GM18498 (cell line): ENCODE measurements at regions not wholly inside any gene's neighbourhood (a gene's known extent, or its start where the extent isn't known, plus 50 kb on each side); places are given as distances from the start of the nearest gene placed in this dataset.
"Not testable (repeated sequence)": the region's sequence is repeated elsewhere in the genome, so short reads cannot be mapped to it uniquely, and the experiment has no call there.

Experiments
- ATAC-seq: cut with Tn5 transposase; IDR thresholded peaks from one replicate; pipeline ENCODE4 v1.9.1; 2021; ENCODE audit warnings: mild to moderate bottlenecking, moderate library complexity; ENCODE audit not compliant: unreplicated experiment

DNA sequence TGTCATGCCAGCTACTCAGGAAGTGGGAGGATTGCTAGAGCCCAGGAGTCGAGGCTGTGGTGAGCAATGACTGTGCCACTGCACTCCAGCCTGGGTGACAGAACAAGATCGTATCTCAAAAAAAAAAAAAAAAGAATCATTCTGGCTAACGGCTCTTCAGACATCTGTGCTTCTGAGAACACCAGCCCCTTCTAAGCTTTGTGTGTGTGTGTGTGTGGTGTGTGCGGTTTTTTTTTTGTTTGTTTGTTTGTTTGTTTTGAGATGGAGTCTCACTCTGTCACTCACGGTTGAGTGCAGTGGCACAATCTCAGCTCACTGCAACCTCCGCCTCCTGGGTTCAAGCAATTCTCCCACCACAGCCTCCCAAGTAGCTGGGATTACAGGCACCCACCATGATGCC is 79.4 kb upstream of the DRD5 start:
- ATAC-seq, result not testable (repeated sequence)

GRCh38 chr4:9702696-9703095 is 78.7 kb upstream of the DRD5 start:
- not testable (repeated sequence) for ATAC-seq

DNA sequence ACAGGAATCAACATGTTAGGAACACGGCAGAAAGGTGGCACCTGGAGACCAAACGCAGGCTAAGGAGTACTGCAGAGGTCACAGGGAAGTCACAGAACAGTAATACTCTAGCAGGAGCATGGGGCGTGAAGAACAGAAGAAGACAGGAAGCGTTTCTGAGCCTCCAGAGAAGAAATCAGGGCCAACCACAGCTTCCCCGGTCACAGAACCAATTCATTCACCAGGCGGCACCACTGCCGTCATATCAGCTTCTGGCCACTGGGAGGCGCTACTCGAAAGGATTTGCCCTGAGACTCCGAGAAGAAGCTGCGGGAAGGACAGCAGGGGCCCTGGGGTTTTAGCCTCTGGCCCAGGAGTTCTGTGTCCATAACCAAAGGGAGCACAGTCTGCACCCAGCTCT is 78.0 kb upstream of the DRD5 start:
- ATAC-seq, result no peak

DNA sequence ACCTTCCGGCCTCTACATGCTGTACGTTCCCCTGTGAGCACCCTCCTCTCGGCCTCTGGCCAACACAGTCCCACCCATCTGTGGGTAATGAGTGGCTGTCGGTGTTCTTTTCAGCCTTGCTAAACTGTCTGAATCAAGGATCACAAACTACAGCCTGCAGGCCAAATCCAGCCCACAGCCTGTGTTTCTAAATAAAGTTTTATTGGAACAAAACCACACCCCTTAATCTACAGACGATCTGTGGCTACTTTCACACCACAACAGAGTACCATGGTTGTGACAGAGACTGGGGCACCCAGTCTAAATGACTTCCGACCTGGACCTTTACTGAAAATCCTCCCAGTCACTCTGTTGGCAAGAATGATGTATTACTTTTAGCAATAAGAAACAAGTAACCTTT is 77.3 kb upstream of the DRD5 start:
- not testable (repeated sequence) for ATAC-seq

DNA sequence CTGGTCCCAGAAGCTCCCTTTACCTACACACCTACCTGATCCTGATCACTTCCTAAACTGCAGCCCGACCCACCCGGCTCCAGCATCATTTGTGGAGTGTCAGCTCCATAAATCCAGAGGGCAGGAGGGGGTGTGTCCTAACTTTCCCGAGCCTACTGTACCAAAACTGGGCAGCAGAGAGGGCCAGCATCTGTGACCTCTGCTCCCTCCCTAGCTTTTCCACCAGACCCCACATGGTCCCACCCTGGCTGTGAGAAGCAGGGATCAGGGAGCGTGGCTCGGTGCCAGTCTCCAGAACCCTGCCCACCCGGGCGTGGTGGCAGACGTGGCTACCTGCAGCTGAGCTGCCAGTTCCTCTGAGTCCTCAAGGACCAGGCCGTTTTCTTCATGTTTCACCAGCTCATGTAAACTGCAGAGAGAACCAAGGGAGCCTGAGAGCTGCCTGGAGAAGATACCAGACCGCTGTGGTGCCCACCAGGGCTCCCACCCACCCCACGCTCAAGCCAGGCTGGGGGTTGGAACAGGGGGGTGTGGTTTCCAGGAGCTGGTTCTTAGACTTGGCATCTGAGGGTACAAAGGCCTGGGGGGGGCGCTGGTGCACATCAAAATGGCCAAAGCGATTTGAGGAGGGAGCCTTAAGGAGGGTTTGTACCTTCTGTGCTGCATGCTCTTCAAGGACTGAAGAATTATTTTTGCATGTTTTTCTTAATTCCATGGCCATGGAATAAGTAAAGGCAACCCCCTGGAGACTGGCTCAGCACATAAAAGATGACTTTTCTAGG is 76.7 kb upstream of the DRD5 start:
- no peak for ATAC-seq

DNA sequence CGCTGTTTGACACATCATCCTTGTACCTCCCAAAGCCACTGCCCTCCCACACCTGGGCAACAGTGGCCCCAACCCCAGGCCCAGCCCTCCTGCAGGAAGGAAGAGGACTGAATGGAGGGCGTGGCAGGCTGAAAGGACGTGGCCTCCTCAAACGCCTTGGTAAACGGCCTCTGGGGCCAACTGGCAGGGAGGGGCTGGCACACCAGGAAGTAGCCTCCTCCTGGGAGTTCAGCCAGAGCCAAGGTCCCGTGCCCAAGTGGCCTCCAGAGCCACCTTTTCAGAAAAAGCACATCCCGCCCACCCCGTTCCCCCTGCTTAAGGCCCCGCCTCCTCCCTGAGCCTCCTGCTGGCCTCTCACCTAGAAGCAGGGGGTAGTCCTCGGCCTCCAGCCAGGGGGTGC is 74.2 kb upstream of the DRD5 start:
- not testable (repeated sequence) for ATAC-seq

DNA sequence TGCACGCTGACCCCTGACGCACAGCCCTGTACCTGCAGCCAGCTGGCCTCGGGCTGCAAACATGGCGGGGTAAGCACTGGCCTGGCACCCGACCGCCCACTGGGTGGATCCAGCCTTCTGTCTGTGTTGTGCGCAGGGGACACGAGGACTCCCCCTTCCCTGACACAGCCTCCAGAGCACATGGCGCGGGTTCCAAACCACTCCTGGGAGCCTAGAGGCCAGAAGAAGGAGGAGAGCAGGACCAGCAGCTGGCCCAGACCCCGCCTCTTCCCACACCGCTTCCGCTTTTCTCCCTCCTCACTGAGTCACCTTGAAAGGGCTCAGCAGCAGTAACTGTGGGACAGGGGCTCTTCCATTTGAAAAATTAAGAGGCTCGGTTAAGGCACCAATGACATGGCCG is 73.5 kb upstream of the DRD5 start:
- not testable (repeated sequence) for ATAC-seq

DNA sequence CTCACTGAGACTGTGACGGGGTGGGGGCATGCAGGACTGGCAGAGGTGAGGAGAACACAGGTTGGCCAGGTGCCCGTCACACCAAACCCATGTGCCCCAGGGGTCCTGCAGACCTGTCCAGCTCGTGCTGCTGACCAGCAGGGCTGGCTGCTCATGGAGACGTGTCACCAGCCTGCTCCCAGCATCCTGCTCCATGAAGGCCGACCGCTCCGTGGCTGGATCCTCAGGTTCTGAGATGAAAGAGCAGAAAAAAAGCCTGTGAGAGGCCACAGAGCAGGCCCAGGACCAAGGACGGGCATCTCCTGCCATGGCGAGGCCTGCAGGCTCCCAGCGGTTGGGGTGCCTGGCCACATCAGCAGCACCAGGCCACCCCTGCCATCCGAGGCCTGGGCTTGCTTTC is 71.7 kb upstream of the DRD5 start:
- ATAC-seq, result no peak

DNA sequence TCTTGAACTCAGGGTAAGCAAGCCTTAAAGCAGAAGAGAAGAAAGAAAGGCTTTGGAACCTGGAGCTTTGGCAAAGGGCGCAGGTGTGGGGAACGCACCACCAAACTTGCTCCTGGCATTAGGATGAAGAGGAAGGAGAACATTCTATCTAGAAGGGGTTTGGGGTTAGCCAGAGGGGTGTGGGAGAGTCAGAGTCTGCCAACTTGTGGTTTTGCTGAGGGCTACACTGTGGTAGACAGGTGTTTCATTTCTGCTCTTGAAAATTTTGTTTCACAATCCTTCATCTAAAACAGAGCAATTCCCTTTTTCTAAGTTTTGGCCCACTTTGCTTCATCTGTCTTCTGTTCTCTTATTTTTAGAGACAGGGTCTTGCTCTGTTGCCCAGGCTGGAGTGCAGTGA is 66.2 kb upstream of the DRD5 start:
- not testable (repeated sequence) for ATAC-seq

- no peak for ATAC-seq
Measured at GRCh38 chr4:9716093-9716492, 65.3 kb upstream of the DRD5 start.

DNA sequence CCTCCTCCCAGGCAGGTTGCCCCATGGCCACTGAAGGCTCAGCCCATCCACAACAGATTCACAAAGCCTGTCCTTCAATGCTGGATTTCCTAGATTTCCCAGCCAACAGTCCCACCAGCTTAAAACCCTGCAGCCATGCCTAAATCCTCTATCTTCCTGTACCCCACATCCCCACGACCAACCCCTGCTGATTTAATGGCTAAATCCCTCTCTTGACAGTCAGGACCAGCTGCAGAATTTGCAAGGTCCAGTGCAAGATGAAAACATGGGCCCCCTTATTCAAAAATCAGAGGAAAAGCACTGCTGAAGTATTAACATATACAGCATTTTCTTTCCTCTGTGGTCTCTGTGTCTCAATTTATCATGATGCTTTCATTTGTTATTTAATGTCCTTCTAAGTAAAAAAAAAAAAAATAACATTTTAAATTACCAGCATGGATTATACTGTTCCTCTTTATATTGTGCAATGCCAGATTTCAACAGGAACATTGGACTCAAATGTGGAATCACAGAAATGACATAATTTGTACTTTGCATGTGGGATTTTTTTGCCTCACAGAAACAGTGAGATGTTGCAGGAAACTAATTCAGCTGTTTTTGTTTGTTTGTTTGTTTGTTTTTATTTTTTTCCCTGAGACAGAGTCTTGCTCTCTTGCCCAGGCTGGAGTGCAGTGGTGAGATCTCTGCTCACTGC is 63.0 kb upstream of the DRD5 start:
- not testable (repeated sequence) for ATAC-seq

GRCh38 chr4:9722131-9722530 is 59.3 kb upstream of the DRD5 start:
- not testable (repeated sequence) for ATAC-seq
